Ovary (tissue), 3 donors: ENCODE measurements at regions not wholly inside any gene's neighbourhood (a gene's known extent, or its start where the extent isn't known, plus 50 kb on each side); places are given as distances from the start of the nearest gene placed in this dataset.
A peak's percentile ranks its signal among the peaks of the same experiment; 100 is the strongest.

Experiments
- POLR2A ChIP-seq: fragments of 450-650 bp; IDR thresholded peaks from one replicate; pipeline ENCODE4 v1.6.1; 2017; ENCODE audit warnings: antibody characterized with exemption, mild to moderate bottlenecking, moderate library complexity
- TF ChIP-seq, protein P1 (sequence below), 3 donors: fragments of 450-650 bp in 2 of 3; fragments of 200-600 bp in 1 of 3; IDR thresholded peaks; one replicate each; pipeline versions ENCODE4 v1.5.1 to v1.8.0; 2016 to 2022; ENCODE audit warnings: antibody characterized with exemption in 3 of 3, mild to moderate bottlenecking in 1 of 3
- donor health status: DM: no; HTN: no; CAD: no.

DNA sequence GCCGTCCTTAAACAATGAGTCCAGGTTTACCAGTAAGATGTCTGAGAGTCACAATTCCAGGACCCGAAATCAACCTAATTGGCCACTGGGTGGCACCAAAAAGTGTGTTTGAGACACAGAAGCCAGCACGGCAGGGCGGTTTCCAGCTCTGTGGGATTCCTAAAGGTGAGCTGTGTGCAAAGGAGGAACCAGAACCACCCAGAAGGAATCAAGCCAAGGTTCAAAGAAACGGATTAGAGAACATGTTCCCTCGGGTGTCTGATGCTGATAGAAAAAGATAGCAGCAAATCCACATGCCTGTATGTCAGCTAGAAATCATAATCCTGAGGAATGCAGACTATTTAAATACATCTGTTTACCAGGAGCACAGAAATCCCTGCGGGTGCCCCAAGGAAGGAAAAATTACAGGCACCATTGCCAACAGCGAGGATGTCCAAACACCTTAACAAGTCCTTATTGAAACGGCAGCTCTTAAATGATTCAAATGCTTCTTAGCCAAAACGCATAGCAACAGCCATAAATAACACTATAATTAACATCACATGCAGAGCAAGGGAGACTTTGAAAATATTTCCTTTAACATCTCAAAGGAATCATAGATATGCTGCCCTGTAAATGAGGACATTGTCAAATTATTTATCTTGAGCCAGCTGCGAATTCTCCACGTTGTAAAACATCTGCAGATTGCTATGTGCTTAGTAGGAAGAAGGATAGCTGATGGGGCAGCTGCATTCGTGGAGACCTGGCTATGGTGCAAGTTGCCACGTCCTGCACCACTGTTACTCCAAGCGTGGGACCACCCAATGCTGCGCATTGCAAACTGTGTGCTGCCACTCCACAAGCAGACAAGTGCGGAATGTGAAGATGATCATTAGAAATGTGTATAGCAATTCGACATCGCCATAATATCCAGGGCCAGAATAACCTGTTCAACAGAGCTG lies 318.7 kb upstream of the NCKAP5 start:
- TF ChIP-seq, protein P1, sequence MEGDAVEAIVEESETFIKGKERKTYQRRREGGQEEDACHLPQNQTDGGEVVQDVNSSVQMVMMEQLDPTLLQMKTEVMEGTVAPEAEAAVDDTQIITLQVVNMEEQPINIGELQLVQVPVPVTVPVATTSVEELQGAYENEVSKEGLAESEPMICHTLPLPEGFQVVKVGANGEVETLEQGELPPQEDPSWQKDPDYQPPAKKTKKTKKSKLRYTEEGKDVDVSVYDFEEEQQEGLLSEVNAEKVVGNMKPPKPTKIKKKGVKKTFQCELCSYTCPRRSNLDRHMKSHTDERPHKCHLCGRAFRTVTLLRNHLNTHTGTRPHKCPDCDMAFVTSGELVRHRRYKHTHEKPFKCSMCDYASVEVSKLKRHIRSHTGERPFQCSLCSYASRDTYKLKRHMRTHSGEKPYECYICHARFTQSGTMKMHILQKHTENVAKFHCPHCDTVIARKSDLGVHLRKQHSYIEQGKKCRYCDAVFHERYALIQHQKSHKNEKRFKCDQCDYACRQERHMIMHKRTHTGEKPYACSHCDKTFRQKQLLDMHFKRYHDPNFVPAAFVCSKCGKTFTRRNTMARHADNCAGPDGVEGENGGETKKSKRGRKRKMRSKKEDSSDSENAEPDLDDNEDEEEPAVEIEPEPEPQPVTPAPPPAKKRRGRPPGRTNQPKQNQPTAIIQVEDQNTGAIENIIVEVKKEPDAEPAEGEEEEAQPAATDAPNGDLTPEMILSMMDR (IDR thresholded peaks at IDR 0.05) = peak in 1 of 3 donors; percentile 20
- no peak for TF ChIP-seq POLR2A
